Stomach (tissue), 8 donors: ENCODE measurements at regions not wholly inside any gene's neighbourhood (a gene's known extent, or its start where the extent isn't known, plus 50 kb on each side); places are given as distances from the start of the nearest gene placed in this dataset.

Experiments used
- DNase-seq, 2 donors: peaks; one replicate each; pipeline versions ENCODE4 v3.0.0 to v3.0.0-alpha.2; 2013 to 2019
- H3K27ac ChIP-seq, 5 donors: fragments of 200-600 bp in 4 of 5; sonication (generic) in 4 of 5; one replicate each; pipeline ENCODE4 v1.5.1; 2013 to 2019; ENCODE audit warnings: mild to moderate bottlenecking in 1 of 5, moderate library complexity in 1 of 5
- H3K27me3 ChIP-seq, 3 donors: fragments of 200-600 bp; sonication (generic); one replicate each; pipeline ENCODE4 v1.5.1; 2017 to 2019; ENCODE audit warnings: mixed run types in 1 of 3
- H3K36me3 ChIP-seq, 4 donors: fragments of 200-600 bp; sonication (generic); 1 replicate in 3 of 4; 2 replicates in 1 of 4; pipeline ENCODE4 v1.5.1; 2016 to 2019
- H3K4me1 ChIP-seq, 4 donors: fragments of 200-600 bp; sonication (generic); one replicate each; pipeline ENCODE4 v1.5.1; 2016 to 2019
- H3K4me3 ChIP-seq, 4 donors: fragments of 200-600 bp; sonication (generic) in 3 of 4; one replicate each; pipeline ENCODE4 v1.5.1; 2016 to 2019; ENCODE audit warnings: mild to moderate bottlenecking in 1 of 4
- H3K9me3 ChIP-seq, 4 donors: fragments of 200-600 bp; sonication (generic); one replicate each; pipeline ENCODE4 v1.5.1; 2016 to 2019
- CTCF ChIP-seq, 7 experiments: fragments of 450-650 bp in 4 of 7; fragments of 200-600 bp in 3 of 7; sonication (generic) in 3 of 7; IDR thresholded peaks; one replicate each; pipeline ENCODE4 v1.5.1; 2016 to 2019; ENCODE audit warnings: antibody characterized with exemption in 7 of 7, control low read depth in 2 of 7, mild to moderate bottlenecking in 1 of 7
- EP300 ChIP-seq: sonication (generic); formaldehyde crosslinking; IDR thresholded peaks from one replicate; pipeline ENCODE4 v1.6.1; 2017; ENCODE audit warnings: antibody characterized with exemption
- POLR2A ChIP-seq, 4 donors: fragments of 450-650 bp; IDR thresholded peaks; one replicate each; pipeline ENCODE4 v1.6.1; 2016; ENCODE audit warnings: antibody characterized with exemption in 4 of 4, control low read depth in 2 of 4, mild to moderate bottlenecking in 1 of 4, moderate library complexity in 1 of 4
- POLR2AphosphoS5 ChIP-seq, 3 donors: sonication (generic); formaldehyde crosslinking; IDR thresholded peaks; one replicate each; pipeline ENCODE4 v1.6.1; 2016; ENCODE audit warnings: antibody characterized with exemption in 3 of 3
- WGBS, 5 donors: extraction: QIAGEN DNeasy Blood & Tissue Kit in 3 of 5; methylation state at CpG; one replicate each; pipeline versions ENCODE4 v1.1.5 to v1.1.7; 2013 to 2018; 5-methylcytosine and 5-hydroxymethylcytosine counted together
- intact Hi-C: fragments of 100-400 bp; cut with DNase I; formaldehyde crosslinking; loops from one replicate; pipeline ENCODE4 v1.15.1; 2023; ENCODE audit warnings: low total_unique reads
- donor health status: healthy with polysubstance abuse.
- donor health status: Bipolar disorder and iron deficiency.
- donor health status: healthy.

GRCh38 chr10:85224366-85224940 is 896.1 kb downstream of the CCSER2 start:
- intact Hi-C loops = no loop called here
- Histone ChIP-seq H3K27ac (no peak overlapping the region), H3K9me3 (no peaks in the 10 kb centered on the region), H3K36me3 (no peaks in the 10 kb centered on the region), H3K4me1 (no peaks in the 10 kb centered on the region), H3K27me3 (no peaks in the 10 kb centered on the region), H3K4me3 (no peak overlapping the region)
- TF ChIP-seq EP300 (no peak), CTCF (IDR thresholded peaks at IDR 0.05) (no peak), POLR2A (IDR thresholded peaks at IDR 0.05) (no peak), POLR2AphosphoS5 (IDR thresholded peaks at IDR 0.05) (no peak)
- WGBS, 5 donors = 46 to 67% (median 59%) methylated on average over 6 of the region's 6 CpGs
- peak in 1 of 2 donors; percentile 21 for DNase-seq

DNA sequence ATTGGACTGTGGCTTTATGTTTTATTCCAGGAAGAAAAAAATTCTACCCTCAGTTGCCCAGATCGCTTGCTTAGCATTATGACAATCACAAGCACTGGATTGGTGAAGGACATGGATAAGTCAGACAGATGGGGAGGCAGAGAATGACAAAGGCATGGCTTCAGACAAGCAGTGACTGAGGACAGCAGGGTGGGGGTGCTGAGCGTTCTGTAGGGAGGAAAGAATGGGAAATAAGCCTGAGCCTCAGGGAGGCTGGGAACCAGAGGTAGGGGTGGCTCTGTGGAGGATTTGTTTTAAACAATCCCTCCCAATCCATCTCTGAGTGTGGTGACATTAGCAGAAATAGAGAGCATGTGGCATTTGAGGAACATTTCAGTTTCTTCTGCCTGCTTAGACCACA is 896.9 kb downstream of the CCSER2 start:
- Histone ChIP-seq H3K4me1 (no peaks in the 10 kb centered on the region), H3K27ac (no peak overlapping the region), H3K36me3 (no peaks in the 10 kb centered on the region), H3K9me3 (no peaks in the 10 kb centered on the region), H3K4me3 (no peak overlapping the region), H3K27me3 (no peaks in the 10 kb centered on the region)
- DNase-seq = no peak
- intact Hi-C loops = no loop called here
- TF ChIP-seq CTCF (IDR thresholded peaks at IDR 0.05) (no peak), POLR2AphosphoS5 (IDR thresholded peaks at IDR 0.05) (no peak), EP300 (no peak), POLR2A (IDR thresholded peaks at IDR 0.05) (no peak)
- WGBS, 5 donors = 66 to 85% (median 78%) methylated on average over 2 of the region's 2 CpGs

- DNase-seq = no peak
- no peaks in the 10 kb centered on the region for H3K9me3 ChIP-seq
- H3K36me3 ChIP-seq = no peaks in the 10 kb centered on the region
- intact Hi-C loops = no loop called here
- H3K4me3 ChIP-seq = no peak overlapping the region
- no peaks in the 10 kb centered on the region for H3K27me3 ChIP-seq
- H3K27ac ChIP-seq = no peak overlapping the region
- H3K4me1 ChIP-seq = no peaks in the 10 kb centered on the region
- 40 to 77% (median 66%) methylated on average over 2 of the region's 2 CpGs for WGBS, 5 donors
- TF ChIP-seq CTCF (IDR thresholded peaks at IDR 0.05) = no peak
- TF ChIP-seq EP300 = no peak
- TF ChIP-seq POLR2AphosphoS5 (IDR thresholded peaks at IDR 0.05) = no peak
- TF ChIP-seq POLR2A (IDR thresholded peaks at IDR 0.05) = no peak
Observed at GRCh38 chr10:85226596-85226995, 898.2 kb downstream of the CCSER2 start.

DNA sequence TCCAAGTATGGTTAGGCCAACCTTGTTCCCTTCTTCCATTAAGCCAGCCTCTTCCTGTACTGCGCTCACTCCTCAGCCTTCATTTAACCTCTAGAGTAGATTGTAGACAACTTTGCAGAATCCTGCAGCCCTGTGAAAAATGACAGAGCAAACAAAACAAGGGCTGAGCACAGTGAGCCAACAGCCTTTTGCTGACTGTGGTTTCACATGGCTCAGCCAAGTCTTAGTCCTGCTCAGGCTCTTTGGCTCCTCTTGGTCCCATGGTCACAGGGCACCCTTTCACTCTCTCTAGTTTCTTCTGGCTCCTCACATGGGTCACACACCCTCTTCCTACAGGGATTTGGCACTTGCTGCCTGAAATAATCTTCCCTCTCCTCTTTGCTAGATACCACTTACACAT is 900.3 kb downstream of the CCSER2 start:
- TF ChIP-seq POLR2AphosphoS5 (IDR thresholded peaks at IDR 0.05) = no peak
- 61 to 85% (median 72%) methylated on average over 1 of the region's 1 CpG for WGBS, 5 donors
- intact Hi-C loops = no loop called here

GRCh38 chr10:85231534-85232270 is 903.3 kb downstream of the CCSER2 start:
- intact Hi-C loops = no loop called here
- Histone ChIP-seq H3K4me1 (no peaks in the 10 kb centered on the region), H3K36me3 (no peaks in the 10 kb centered on the region), H3K27ac (no peak overlapping the region), H3K27me3 (no peaks in the 10 kb centered on the region), H3K4me3 (no peak overlapping the region), H3K9me3 (no peaks in the 10 kb centered on the region)
- DNase-seq = no peak
- no peak for TF ChIP-seq POLR2AphosphoS5 (IDR thresholded peaks at IDR 0.05)
- TF ChIP-seq EP300 = no peak
- TF ChIP-seq POLR2A (IDR thresholded peaks at IDR 0.05) = no peak
- no peak for TF ChIP-seq CTCF (IDR thresholded peaks at IDR 0.05)
- 47 to 76% (median 56%) methylated on average over 3 of the region's 3 CpGs for WGBS, 5 donors

More for the DNA sequence above, 900.3 kb downstream of the CCSER2 start:
- DNase-seq = peak in 1 of 2 donors; percentile 7
- Histone ChIP-seq H3K9me3 (no peaks in the 10 kb centered on the region), H3K27me3 (no peaks in the 10 kb centered on the region), H3K27ac (no peak overlapping the region), H3K4me3 (no peak overlapping the region), H3K36me3 (no peaks in the 10 kb centered on the region), H3K4me1 (no peaks in the 10 kb centered on the region)
